GM18909 (cell line): ENCODE measurements at regions not wholly inside any gene's neighbourhood (a gene's known extent, or its start where the extent isn't known, plus 50 kb on each side); places are given as distances from the start of the nearest gene placed in this dataset.

Source experiments
- ATAC-seq: cut with Tn5 transposase; IDR thresholded peaks from one replicate; pipeline ENCODE4 v1.9.1; 2021; ENCODE audit warnings: mild to moderate bottlenecking; ENCODE audit not compliant: unreplicated experiment, poor library complexity

DNA sequence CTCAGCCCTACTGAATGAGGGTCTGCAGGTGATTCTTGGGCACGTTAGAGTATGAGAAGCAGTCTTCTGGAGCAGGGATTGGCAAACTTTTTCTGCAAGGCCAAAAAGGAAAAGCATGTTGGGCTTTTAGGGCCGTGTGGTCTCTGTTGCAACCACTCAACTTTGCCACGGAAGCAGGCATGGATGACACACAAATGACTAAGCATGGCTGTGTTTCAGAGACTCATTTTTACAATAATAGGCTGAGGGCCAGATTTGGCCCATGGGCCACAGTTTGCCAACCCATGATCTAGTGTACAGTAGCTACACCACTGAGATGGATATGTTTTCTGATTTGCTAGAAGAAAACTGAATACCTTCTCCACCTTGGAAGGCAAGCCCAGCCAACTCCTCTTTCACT is 66.1 kb upstream of the PRICKLE2 start:
- no peak for ATAC-seq

DNA sequence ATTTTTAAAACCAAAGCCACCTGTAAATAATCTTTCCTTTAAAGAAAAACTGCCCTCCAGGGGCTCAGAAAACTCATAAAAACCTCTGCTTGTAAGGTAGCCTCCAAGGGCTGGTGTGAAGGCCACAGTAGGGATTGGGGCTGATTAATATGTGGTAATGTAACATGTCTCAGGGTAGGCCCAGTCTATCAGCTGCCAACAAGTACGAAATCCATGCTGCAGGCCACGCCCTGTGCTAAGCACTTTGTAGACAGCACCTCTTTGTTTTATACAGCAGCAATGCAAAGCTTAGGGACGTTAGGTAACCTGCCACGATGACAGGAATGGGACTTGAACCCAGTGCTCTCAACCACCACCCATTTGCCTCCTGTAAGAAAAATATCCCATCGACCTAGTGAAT is 65.6 kb upstream of the PRICKLE2 start:
- ATAC-seq, result no peak

GRCh38 chr3:64290161-64290560 is 64.9 kb upstream of the PRICKLE2 start:
- ATAC-seq, result no peak

- no peak for ATAC-seq
Measured at GRCh38 chr3:64289622-64290021, 64.4 kb upstream of the PRICKLE2 start.

- no peak for ATAC-seq
Measured at GRCh38 chr3:64278625-64279024, 53.4 kb upstream of the PRICKLE2 start.

- ATAC-seq, result no peak
Measured at GRCh38 chr3:64276131-64276530, 50.9 kb upstream of the PRICKLE2 start.
